PC-3 (cell line): ENCODE measurements at regions not wholly inside any gene's neighbourhood (a gene's known extent, or its start where the extent isn't known, plus 50 kb on each side); places are given as distances from the start of the nearest gene placed in this dataset.

ENCODE experiments used
- ATAC-seq: fragments of 200-7000 bp; cut with Tn5 transposase; 2 replicates; pipeline ENCODE4 v1.9.1; 2020; ENCODE audit warnings: mild to moderate bottlenecking, moderate library complexity
- BruUV-seq: library from RNA; stranded (reverse); fragments of 400-500 nt; replicated peaks from 2 replicates; lab custom pipeline; 2021; lab: Mats Ljungman, UMichigan
- CTCF ChIA-PET: fragments of 300-600 bp; sonication (Branson Sonifier 250); formaldehyde crosslinking; loops from one replicate; lab custom pipeline; 2022; ENCODE audit warnings: antibody characterized with exemption; lab: Charles Lee
- POLR2A ChIA-PET: fragments of 300-600 bp; sonication (Branson Sonifier 250); formaldehyde crosslinking; loops from one replicate; lab custom pipeline; 2022; ENCODE audit warnings: antibody characterized with exemption; ENCODE audit not compliant: unreplicated experiment; lab: Charles Lee
- DNase-seq: peaks from one replicate; pipeline ENCODE4 v3.0.0-alpha.2; 2015
- H2AFZ ChIP-seq: fragments of 300-600 bp; sonication (generic); 2 replicates; pipeline ENCODE4 v1.6.0; 2016; ENCODE audit warnings: antibody characterized with exemption, low read length
- H3F3A ChIP-seq: fragments of 300-600 bp; sonication (generic); one replicate; pipeline ENCODE4 v1.6.0; 2017; ENCODE audit warnings: antibody characterized with exemption, low read length, control low read depth, mild to moderate bottlenecking; ENCODE audit not compliant: unreplicated experiment
- H3K27ac ChIP-seq: fragments of 300-600 bp; sonication (generic); 2 replicates; pipeline ENCODE4 v1.5.1; 2016; ENCODE audit warnings: mild to moderate bottlenecking, low read length
- H3K27me3 ChIP-seq: fragments of 300-600 bp; sonication (generic); 2 replicates; pipeline ENCODE4 v1.6.1; 2016; ENCODE audit warnings: low read length, mixed read lengths
- H3K36me3 ChIP-seq: fragments of 300-600 bp; sonication (generic); 2 replicates; pipeline ENCODE4 v1.6.1; 2016; ENCODE audit warnings: low read depth, mixed run types, low read length, mixed read lengths
- H3K4me1 ChIP-seq: fragments of 300-600 bp; sonication (generic); 2 replicates; pipeline ENCODE4 v1.5.1; 2016; ENCODE audit warnings: low read length; ENCODE audit not compliant: insufficient read depth
- H3K4me2 ChIP-seq: fragments of 300-600 bp; sonication (generic); 2 replicates; pipeline ENCODE4 v1.6.0; 2016; ENCODE audit warnings: low read length
- H3K4me3 ChIP-seq: fragments of 300-600 bp; sonication (generic); 2 replicates; pipeline ENCODE4 v1.5.1; 2016; ENCODE audit warnings: mild to moderate bottlenecking, low read length, mixed read lengths
- H3K79me2 ChIP-seq: fragments of 300-600 bp; sonication (generic); 2 replicates; pipeline ENCODE4 v1.6.1; 2017; ENCODE audit warnings: low read length, mixed read lengths
- H3K9ac ChIP-seq: fragments of 300-600 bp; sonication (generic); 2 replicates; pipeline ENCODE4 v1.6.0; 2016; ENCODE audit warnings: mild to moderate bottlenecking, low read length
- H3K9me2 ChIP-seq: fragments of 300-600 bp; sonication (generic); replicated peaks from 2 replicates; pipeline ENCODE4 v1.6.1; 2016; ENCODE audit warnings: mixed run types, low read length, mixed read lengths
- H3K9me3 ChIP-seq: fragments of 300-600 bp; sonication (generic); 2 replicates; pipeline ENCODE4 v1.6.1; 2016; ENCODE audit warnings: low read length, mixed read lengths
- H4K20me1 ChIP-seq: fragments of 300-600 bp; sonication (generic); 2 replicates; pipeline ENCODE4 v1.6.1; 2016; ENCODE audit warnings: low read length, mixed read lengths
- EZH2 ChIP-seq: fragments of 300-600 bp; sonication (generic); IDR thresholded peaks from one replicate; pipeline ENCODE4 v1.6.1; 2017; ENCODE audit warnings: antibody characterized with exemption, mild to moderate bottlenecking, low read length; ENCODE audit not compliant: unreplicated experiment
- EZH2phosphoT487 ChIP-seq: fragments of 300-600 bp; sonication (generic); IDR thresholded peaks from 2 replicates; pipeline ENCODE4 v1.6.1; 2018; ENCODE audit warnings: mild to moderate bottlenecking, antibody characterized with exemption, low read length, borderline replicate concordance
- intact Hi-C: fragments of 100-400 bp; cut with micrococcal nuclease; formaldehyde crosslinking; loops from 2 replicates; pipeline ENCODE4 v1.9.0; 2023
- TF ChIP-seq, protein P1 (sequence below): fragments of 300-600 bp; sonication (generic); conservative IDR thresholded peaks from 2 replicates; pipeline ENCODE4 v1.5.1; 2017; ENCODE audit warnings: antibody characterized with exemption, low read depth, mild to moderate bottlenecking, low read length

DNA sequence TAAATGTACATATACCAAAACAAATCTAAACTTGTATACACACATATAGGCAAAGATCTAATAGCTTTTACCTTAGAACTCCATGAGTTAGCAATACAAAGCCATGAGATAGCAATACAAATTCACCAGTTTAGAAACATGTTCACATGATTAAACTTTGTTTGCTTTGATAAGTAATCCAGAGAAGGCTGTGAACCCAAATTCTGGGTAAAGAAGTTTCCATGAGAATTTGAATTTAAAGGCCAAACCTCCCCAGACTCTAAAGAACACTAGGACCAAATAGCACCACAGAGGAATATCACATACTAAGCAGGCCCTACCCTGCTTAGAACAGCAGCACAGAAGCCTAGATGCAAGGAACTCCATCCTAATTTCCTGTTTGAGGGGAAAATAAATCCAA lies 83.7 kb upstream of the TP63 start:
- no peaks in the 10 kb centered on the region for H3K4me1 ChIP-seq
- no peaks in the 10 kb centered on the region for H3F3A ChIP-seq
- no peaks in the 10 kb centered on the region for H4K20me1 ChIP-seq
- no TSS peak for BruUV-seq
- POLR2A ChIA-PET: no interaction called here
- intact Hi-C loops: no loop called here
- H3K36me3 ChIP-seq: peaks cover 10% of the 10 kb centered on the region; the same call in 1 of the 2 replicates
- CTCF ChIA-PET: no interaction called here
- no peak for DNase-seq
- TF ChIP-seq, protein P1, sequence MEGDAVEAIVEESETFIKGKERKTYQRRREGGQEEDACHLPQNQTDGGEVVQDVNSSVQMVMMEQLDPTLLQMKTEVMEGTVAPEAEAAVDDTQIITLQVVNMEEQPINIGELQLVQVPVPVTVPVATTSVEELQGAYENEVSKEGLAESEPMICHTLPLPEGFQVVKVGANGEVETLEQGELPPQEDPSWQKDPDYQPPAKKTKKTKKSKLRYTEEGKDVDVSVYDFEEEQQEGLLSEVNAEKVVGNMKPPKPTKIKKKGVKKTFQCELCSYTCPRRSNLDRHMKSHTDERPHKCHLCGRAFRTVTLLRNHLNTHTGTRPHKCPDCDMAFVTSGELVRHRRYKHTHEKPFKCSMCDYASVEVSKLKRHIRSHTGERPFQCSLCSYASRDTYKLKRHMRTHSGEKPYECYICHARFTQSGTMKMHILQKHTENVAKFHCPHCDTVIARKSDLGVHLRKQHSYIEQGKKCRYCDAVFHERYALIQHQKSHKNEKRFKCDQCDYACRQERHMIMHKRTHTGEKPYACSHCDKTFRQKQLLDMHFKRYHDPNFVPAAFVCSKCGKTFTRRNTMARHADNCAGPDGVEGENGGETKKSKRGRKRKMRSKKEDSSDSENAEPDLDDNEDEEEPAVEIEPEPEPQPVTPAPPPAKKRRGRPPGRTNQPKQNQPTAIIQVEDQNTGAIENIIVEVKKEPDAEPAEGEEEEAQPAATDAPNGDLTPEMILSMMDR: no peak
- TF ChIP-seq EZH2phosphoT487 (no peak), EZH2 (no peak)
- no peaks in the 10 kb centered on the region for H3K9me2 ChIP-seq
- H3K27me3 ChIP-seq: no peaks in the 10 kb centered on the region
- H3K4me3 ChIP-seq: no peak overlapping the region
- H3K9ac ChIP-seq: no peak overlapping the region
- H3K9me3 ChIP-seq: peaks cover 17% of the 10 kb centered on the region
- no peaks in the 10 kb centered on the region for H3K79me2 ChIP-seq
- H2AFZ ChIP-seq: no peak overlapping the region
- no peak for ATAC-seq
- H3K27ac ChIP-seq: no peak overlapping the region
- no peak overlapping the region for H3K4me2 ChIP-seq

DNA sequence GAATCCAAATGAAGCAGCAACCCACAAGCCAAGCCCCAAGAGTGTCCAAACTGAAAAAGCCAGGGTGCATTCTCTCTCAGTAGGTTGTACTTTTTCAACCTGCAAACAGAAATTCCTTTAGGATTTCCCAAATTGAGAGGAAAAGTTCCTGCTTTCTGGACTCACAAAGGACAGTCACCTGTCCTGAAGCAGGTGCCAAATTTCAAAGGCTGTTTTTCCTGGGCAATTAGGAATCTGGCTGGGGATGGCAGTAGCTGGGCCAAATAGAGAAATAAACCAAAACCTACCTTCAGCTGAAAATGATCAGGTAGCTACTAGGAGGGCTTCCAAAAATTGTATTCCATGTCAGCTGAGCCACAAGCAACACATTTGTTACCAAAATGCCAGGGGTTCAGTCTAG lies 83.1 kb upstream of the TP63 start:
- no peak for ATAC-seq
- TF ChIP-seq, protein P1: no peak
- TF ChIP-seq EZH2: no peak
- TF ChIP-seq EZH2phosphoT487: no peak
- intact Hi-C loops: no loop called here
- peaks cover 17% of the 10 kb centered on the region for H3K9me3 ChIP-seq
- ChIA-PET POLR2A (no interaction called here), CTCF (no interaction called here)
- H4K20me1 ChIP-seq: no peaks in the 10 kb centered on the region
- H3K27ac ChIP-seq: no peak overlapping the region
- H3F3A ChIP-seq: no peaks in the 10 kb centered on the region
- no peaks in the 10 kb centered on the region for H3K27me3 ChIP-seq
- no peak overlapping the region for H3K4me2 ChIP-seq
- no peak for DNase-seq
- H3K9ac ChIP-seq: no peak overlapping the region
- no TSS peak for BruUV-seq
- no peaks in the 10 kb centered on the region for H3K4me1 ChIP-seq
- H2AFZ ChIP-seq: no peak overlapping the region
- H3K36me3 ChIP-seq: peaks cover 10% of the 10 kb centered on the region; the same call in 1 of the 2 replicates
- no peak overlapping the region for H3K4me3 ChIP-seq
- H3K79me2 ChIP-seq: no peaks in the 10 kb centered on the region
- H3K9me2 ChIP-seq: no peaks in the 10 kb centered on the region

DNA sequence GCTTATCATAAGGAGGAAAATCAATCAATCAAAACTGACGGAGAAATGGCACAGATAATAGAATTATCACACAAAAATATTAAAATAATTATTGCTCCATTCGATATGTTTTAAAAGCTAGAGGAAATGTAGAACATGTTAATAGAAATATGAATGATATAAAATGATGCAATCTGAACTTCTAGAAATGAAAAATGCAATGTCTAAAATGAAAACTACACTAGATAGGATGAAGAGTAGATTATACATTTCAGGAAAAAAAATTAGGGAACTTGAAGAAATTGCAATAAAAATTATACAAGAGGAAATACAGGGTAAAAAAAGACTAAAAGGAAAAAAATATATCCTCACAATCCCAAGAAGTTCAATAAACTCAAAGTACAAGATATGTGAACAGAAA lies 80.2 kb upstream of the TP63 start:
- ChIA-PET CTCF (no interaction called here), POLR2A (no interaction called here)
- intact Hi-C loops: no loop called here
- Histone ChIP-seq H2AFZ (no peak overlapping the region), H3K27ac (no peak overlapping the region), H4K20me1 (no peaks in the 10 kb centered on the region), H3K4me2 (no peak overlapping the region), H3K36me3 (peaks cover 10% of the 10 kb centered on the region; the same call in 1 of the 2 replicates), H3K27me3 (no peaks in the 10 kb centered on the region), H3K9me3 (peaks cover 17% of the 10 kb centered on the region), H3K9me2 (no peaks in the 10 kb centered on the region), H3K4me3 (no peak overlapping the region), H3K79me2 (no peaks in the 10 kb centered on the region), H3K4me1 (no peaks in the 10 kb centered on the region), H3F3A (no peaks in the 10 kb centered on the region), H3K9ac (no peak overlapping the region)
- TF ChIP-seq EZH2phosphoT487 (no peak), EZH2 (no peak)
- TF ChIP-seq, protein P1: no peak
- no TSS peak for BruUV-seq
- DNase-seq (no peak), ATAC-seq (no peak)
